ENCODE measurements at regions not wholly inside any gene's neighbourhood (a gene's known extent, or its start where the extent isn't known, plus 50 kb on each side); places are given as distances from the start of the nearest gene placed in this dataset.

GRCh38 chr4:23710298-23710697, 179.5 kb downstream of the PPARGC1A start:
- TF ChIP-seq EZH2 (IDR thresholded peaks at IDR 0.05) (no peak), POLR2AphosphoS5 (IDR thresholded peaks at IDR 0.05; ENCODE audit: borderline replicate concordance, low read depth, low read length) (no peak), FOXP2 (optimal IDR thresholded peaks at IDR 0.05; ENCODE audit: control extremely low read depth, extremely low read length, insufficient read depth) (no peak)
